PC-9 (cell line): ENCODE measurements at regions not wholly inside any gene's neighbourhood (a gene's known extent, or its start where the extent isn't known, plus 50 kb on each side); places are given as distances from the start of the nearest gene placed in this dataset.

ENCODE experiments used
- BruUV-seq: library from RNA; stranded (reverse); fragments of 400-500 nt; replicated peaks from 2 replicates; lab custom pipeline; 2021; lab: Mats Ljungman, UMichigan
- CTCF ChIA-PET: fragments of 300-600 bp; sonication (Branson Sonifier 250); formaldehyde crosslinking; loops from one replicate; lab custom pipeline; 2022; ENCODE audit warnings: antibody characterized with exemption; lab: Charles Lee
- POLR2A ChIA-PET: fragments of 300-600 bp; sonication (Branson Sonifier 250); formaldehyde crosslinking; loops from one replicate; lab custom pipeline; 2022; ENCODE audit warnings: antibody characterized with exemption; ENCODE audit not compliant: unreplicated experiment; lab: Charles Lee
- DNase-seq, 2 experiments: peaks; one replicate each; pipeline versions ENCODE4 v3.0.0 to v3.0.0-alpha.2; 2015 to 2022; ENCODE audit warnings: mixed read lengths in 1 of 2
- H2AFZ ChIP-seq: fragments of 200-600 bp; sonication (generic); 2 replicates; pipeline ENCODE4 v1.8.1; 2017; ENCODE audit warnings: antibody characterized with exemption
- H3F3A ChIP-seq: fragments of 200-600 bp; sonication (generic); 2 replicates; pipeline ENCODE4 v1.8.1; 2017; ENCODE audit warnings: antibody characterized with exemption, mild to moderate bottlenecking, low read depth; ENCODE audit not compliant: insufficient read depth
- H3K27ac ChIP-seq: fragments of 200-600 bp; sonication (generic); 2 replicates; pipeline ENCODE4 v1.6.1; 2016; ENCODE audit warnings: mixed run types
- H3K27me3 ChIP-seq: fragments of 200-600 bp; sonication (generic); 2 replicates; pipeline ENCODE4 v1.6.1; 2016; ENCODE audit warnings: low read depth, mixed run types; ENCODE audit not compliant: insufficient read depth
- H3K36me3 ChIP-seq: fragments of 200-600 bp; sonication (generic); 2 replicates; pipeline ENCODE4 v1.6.1; 2016; ENCODE audit warnings: low read depth, mixed run types
- H3K4me1 ChIP-seq: fragments of 200-600 bp; sonication (generic); replicated peaks from 2 replicates; pipeline ENCODE4 v1.6.1; 2016; ENCODE audit warnings: mixed run types; ENCODE audit not compliant: insufficient read depth
- H3K4me2 ChIP-seq: fragments of 200-600 bp; sonication (generic); 2 replicates; pipeline ENCODE4 v1.6.1; 2017; ENCODE audit warnings: mixed run types
- H3K4me3 ChIP-seq: fragments of 200-600 bp; sonication (generic); 2 replicates; pipeline ENCODE4 v1.6.1; 2016; ENCODE audit warnings: mixed run types
- H3K79me2 ChIP-seq: fragments of 200-600 bp; sonication (generic); 2 replicates; pipeline ENCODE4 v1.6.1; 2017; ENCODE audit warnings: low read depth, mixed run types
- H3K9me2 ChIP-seq: fragments of 200-600 bp; sonication (generic); 2 replicates; pipeline ENCODE4 v1.8.1; 2017; ENCODE audit warnings: mild to moderate bottlenecking; ENCODE audit not compliant: insufficient read depth
- H3K9me3 ChIP-seq: fragments of 200-600 bp; sonication (generic); 2 replicates; pipeline ENCODE4 v1.8.1; 2016; ENCODE audit warnings: low read depth; ENCODE audit not compliant: insufficient read depth
- H4K20me1 ChIP-seq: fragments of 200-600 bp; sonication (generic); 2 replicates; pipeline ENCODE4 v1.8.1; 2017; ENCODE audit not compliant: insufficient read depth
- CTCF ChIP-seq: fragments of 200-600 bp; sonication (generic); conservative IDR thresholded peaks from 2 replicates; pipeline ENCODE4 v1.6.1; 2017; ENCODE audit warnings: mixed run types, antibody characterized with exemption, mild to moderate bottlenecking, moderate library complexity
- EZH2 ChIP-seq: fragments of 200-600 bp; sonication (generic); IDR thresholded peaks from 2 replicates; pipeline ENCODE4 v1.8.0; 2017; ENCODE audit warnings: antibody characterized with exemption, low read depth
- intact Hi-C: fragments of 100-400 bp; cut with micrococcal nuclease; formaldehyde crosslinking; loops from one replicate; pipeline ENCODE4 v1.10.0; 2022; ENCODE audit not compliant: unreplicated experiment

DNA sequence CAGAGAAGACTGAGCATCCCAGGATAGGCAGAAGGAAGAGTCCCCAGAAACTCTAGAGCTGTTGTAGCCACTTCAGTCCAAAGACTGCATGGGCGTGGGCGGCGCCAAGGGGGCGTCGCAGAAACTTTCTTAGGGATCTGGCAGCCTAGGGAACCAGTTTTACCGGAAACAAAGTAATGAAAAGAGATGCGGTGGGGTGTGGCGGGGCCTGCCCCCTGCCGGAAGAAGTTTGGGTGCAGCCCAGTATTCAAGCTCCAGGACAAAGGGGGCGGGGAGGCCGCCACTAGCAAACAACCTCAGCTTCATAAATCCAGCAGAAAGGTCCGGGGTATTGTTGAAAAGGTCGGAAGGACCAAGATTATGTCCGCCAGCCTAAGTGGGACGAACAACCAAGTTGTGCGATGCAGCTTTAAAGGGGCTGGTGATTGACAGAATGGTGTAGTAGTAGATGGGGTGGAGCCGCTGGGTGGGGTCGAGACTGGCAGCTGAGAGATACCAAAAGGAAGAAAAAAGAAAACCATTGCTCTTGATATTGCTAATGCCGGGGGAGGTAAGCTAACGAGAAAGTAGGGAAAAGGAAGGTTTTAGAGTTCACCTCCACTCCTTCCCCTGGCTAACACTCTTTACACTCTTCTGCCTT is 190.5 kb downstream of the RRAGB start:
- POLR2A ChIA-PET, result interaction anchor here (0.7 to 1.1 kb wide), 4 partner anchors 90 to 747 kb away, joined by 3 to 4 read pairs (median 3); partner anchors contain the start of gene RRAGB
- intact Hi-C loops, result loop anchor here (1.0 to 10.0 kb wide), 7 partner anchors 103 to 817 kb away; partner anchors contain the start of genes NBDY and RRAGB
- DNase-seq, result peak; percentile 72 to 78

GRCh38 chrX:55908661-55909212 is 191.2 kb downstream of the RRAGB start:
- intact Hi-C loops, result loop anchor here (1.0 to 10.0 kb wide), 7 partner anchors 104 to 816 kb away; partner anchors contain the start of genes NBDY and RRAGB
- ChIA-PET POLR2A (interaction anchor here (0.7 to 1.1 kb wide), 6 partner anchors 90 to 1098 kb away, joined by 3 to 4 read pairs (median 3); partner anchors contain the start of gene RRAGB), CTCF (interaction anchor here (0.6 to 1.6 kb wide), 4 partner anchors 118 to 324 kb away, joined by 3 to 9 read pairs (median 6); partner anchors contain the start of genes KLF8 and RRAGB)
- H3K79me2 ChIP-seq, result no peaks in the 10 kb centered on the region
- peaks cover 8% of the 10 kb centered on the region; the same call in 1 of the 2 replicates for H3F3A ChIP-seq
- peak overlapping the region; percentile 96 for H2AFZ ChIP-seq
- H3K27ac ChIP-seq, result peak overlapping the region; percentile 69
- TF ChIP-seq EZH2 (no peak), CTCF (no peak)
- H3K4me2 ChIP-seq, result peak overlapping the region; percentile 87
- no peaks in the 10 kb centered on the region for H4K20me1 ChIP-seq
- TSS peak; percentile 57 for BruUV-seq
- no peaks in the 10 kb centered on the region for H3K27me3 ChIP-seq
- H3K4me3 ChIP-seq, result peak overlapping the region; percentile 84
- H3K9me3 ChIP-seq, result no peaks in the 10 kb centered on the region
- peaks cover 14% of the 10 kb centered on the region for H3K4me1 ChIP-seq
- peak; percentile 29 to 50 for DNase-seq
- no peaks in the 10 kb centered on the region for H3K36me3 ChIP-seq
- H3K9me2 ChIP-seq, result no peaks in the 10 kb centered on the region

More for the DNA sequence above, 190.5 kb downstream of the RRAGB start:
- TF ChIP-seq EZH2, result no peak
- peak; percentile 69 for TF ChIP-seq CTCF
- H3K9me3 ChIP-seq, result no peaks in the 10 kb centered on the region
- no peaks in the 10 kb centered on the region for H3K79me2 ChIP-seq
- CTCF ChIA-PET, result interaction anchor here (0.6 to 1.6 kb wide), 4 partner anchors 118 to 324 kb away, joined by 3 to 9 read pairs (median 6); partner anchors contain the start of genes KLF8 and RRAGB
- no TSS peak for BruUV-seq
- H3K36me3 ChIP-seq, result no peaks in the 10 kb centered on the region
- peak overlapping the region; percentile 84 for H3K4me3 ChIP-seq
- H3F3A ChIP-seq, result peaks cover 8% of the 10 kb centered on the region; the same call in 1 of the 2 replicates
- peak overlapping the region; percentile 87 for H3K4me2 ChIP-seq
- H4K20me1 ChIP-seq, result no peaks in the 10 kb centered on the region
- H3K9me2 ChIP-seq, result no peaks in the 10 kb centered on the region
- peaks cover 14% of the 10 kb centered on the region for H3K4me1 ChIP-seq
- peak overlapping the region; percentile 96 for H2AFZ ChIP-seq
- no peaks in the 10 kb centered on the region for H3K27me3 ChIP-seq
- peak overlapping the region; percentile 69 for H3K27ac ChIP-seq

- H4K20me1 ChIP-seq, result no peaks in the 10 kb centered on the region
- 0 out of 2 replicates have a peak overlapping the region, but pooled peaks have one; percentile 26 for H3K27ac ChIP-seq
- ChIA-PET POLR2A (no interaction called here), CTCF (no interaction called here)
- H3K9me2 ChIP-seq, result no peaks in the 10 kb centered on the region
- no peaks in the 10 kb centered on the region for H3K36me3 ChIP-seq
- no peaks in the 10 kb centered on the region for H3F3A ChIP-seq
- no TSS peak for BruUV-seq
- H3K9me3 ChIP-seq, result no peaks in the 10 kb centered on the region
- DNase-seq, result peak; percentile 9 to 34
- H3K79me2 ChIP-seq, result no peaks in the 10 kb centered on the region
- TF ChIP-seq CTCF (no peak), EZH2 (no peak)
- H3K4me1 ChIP-seq, result no peaks in the 10 kb centered on the region
- intact Hi-C loops, result no loop called here
- no peak overlapping the region for H3K4me2 ChIP-seq
- H3K27me3 ChIP-seq, result no peaks in the 10 kb centered on the region
- no peak overlapping the region for H2AFZ ChIP-seq
- H3K4me3 ChIP-seq, result no peak overlapping the region
Measured at GRCh38 chrX:55919367-55920221, 202.0 kb downstream of the RRAGB start.
